NCI-H2171 (cell line): ENCODE measurements at regions not wholly inside any gene's neighbourhood (a gene's known extent, or its start where the extent isn't known, plus 50 kb on each side); places are given as distances from the start of the nearest gene placed in this dataset.

Experiments used
- DNase-seq: peaks from one replicate; lab custom pipeline; 2025; lab: John Stamatoyannopoulos, UW

DNA sequence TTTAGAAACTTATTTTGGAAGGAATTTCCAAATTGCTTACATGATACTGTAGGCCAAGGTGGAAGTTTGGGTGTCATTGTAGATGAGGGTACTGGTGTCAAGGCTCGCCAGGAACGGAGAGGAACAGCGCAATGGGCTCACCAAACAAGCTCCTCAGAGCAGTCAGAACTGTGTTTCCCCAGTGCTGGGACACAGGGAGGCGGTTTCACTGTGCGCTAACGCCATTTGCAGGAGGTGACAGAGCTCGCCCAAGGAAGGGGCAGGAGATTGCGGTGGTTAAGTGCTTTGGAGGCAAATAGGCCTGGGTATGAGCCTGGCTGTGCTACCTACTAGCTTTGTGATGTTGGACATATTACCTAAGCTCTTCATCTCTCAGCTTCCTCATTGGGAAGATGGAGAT lies 57.3 kb downstream of the HHEX start:
- no peak for DNase-seq

- no peak for DNase-seq
Measured at GRCh38 chr10:92747600-92747999, 57.8 kb downstream of the HHEX start.

DNA sequence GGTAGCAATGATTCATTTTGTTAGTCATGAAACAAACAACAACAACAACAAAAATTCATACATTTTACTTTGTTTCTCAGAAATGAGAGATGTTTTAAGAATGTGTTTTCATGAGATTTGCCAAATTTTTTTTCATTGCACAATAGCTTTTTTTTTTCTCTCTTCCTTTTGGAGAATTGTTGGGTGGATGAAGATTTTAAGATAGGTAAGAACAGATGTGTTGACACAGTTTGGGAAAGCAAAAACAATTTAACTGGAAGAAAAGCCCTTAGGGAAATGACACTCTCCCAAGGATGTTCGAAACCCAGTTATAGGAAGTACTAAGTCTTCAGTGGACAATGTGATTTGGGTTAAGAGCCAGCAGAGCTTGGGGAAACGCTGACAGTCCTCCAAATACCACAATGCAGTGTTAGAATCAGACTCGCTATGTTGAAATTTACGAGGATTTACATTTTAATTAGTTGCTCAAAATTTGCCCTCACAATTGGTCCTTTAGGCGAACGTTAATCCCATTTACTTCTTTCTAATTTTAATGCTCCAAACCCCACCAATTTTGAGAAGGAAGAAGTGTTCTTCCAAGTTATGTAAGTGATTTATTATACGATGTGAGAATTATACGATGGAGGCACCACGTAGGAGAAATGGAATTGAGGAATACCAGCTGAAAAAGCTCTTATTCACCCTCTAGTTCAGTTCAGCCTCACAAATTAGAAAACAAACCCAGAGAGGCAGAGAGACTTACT lies 61.2 kb downstream of the HHEX start:
- no peak for DNase-seq

- no peak for DNase-seq
Measured at GRCh38 chr10:92751534-92751811, 61.7 kb downstream of the HHEX start.

- DNase-seq, result no peak
Measured at GRCh38 chr10:92751827-92752226, 62.1 kb downstream of the HHEX start.

- no peak for DNase-seq
Measured at GRCh38 chr10:92753865-92754264, 64.1 kb downstream of the HHEX start.

DNA sequence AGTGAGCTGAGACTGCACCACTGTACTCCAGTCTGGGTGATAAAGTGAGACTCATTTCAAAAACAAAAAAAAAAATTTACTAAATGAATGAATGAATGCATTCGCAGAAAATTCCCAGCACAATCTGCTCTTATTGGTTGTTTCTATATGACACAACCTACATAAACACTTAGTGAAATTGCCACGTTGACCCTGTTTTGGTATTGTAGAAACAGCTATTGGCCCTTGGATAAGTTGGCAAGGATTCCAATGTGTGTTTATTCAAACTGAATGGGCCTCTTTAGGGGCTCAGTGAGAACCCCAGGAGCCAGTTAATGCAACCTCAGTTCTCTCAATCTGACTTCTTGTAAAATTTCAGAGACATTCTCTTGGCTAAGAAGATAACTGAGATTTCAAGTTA lies 66.0 kb downstream of the HHEX start:
- DNase-seq, result no peak

DNA sequence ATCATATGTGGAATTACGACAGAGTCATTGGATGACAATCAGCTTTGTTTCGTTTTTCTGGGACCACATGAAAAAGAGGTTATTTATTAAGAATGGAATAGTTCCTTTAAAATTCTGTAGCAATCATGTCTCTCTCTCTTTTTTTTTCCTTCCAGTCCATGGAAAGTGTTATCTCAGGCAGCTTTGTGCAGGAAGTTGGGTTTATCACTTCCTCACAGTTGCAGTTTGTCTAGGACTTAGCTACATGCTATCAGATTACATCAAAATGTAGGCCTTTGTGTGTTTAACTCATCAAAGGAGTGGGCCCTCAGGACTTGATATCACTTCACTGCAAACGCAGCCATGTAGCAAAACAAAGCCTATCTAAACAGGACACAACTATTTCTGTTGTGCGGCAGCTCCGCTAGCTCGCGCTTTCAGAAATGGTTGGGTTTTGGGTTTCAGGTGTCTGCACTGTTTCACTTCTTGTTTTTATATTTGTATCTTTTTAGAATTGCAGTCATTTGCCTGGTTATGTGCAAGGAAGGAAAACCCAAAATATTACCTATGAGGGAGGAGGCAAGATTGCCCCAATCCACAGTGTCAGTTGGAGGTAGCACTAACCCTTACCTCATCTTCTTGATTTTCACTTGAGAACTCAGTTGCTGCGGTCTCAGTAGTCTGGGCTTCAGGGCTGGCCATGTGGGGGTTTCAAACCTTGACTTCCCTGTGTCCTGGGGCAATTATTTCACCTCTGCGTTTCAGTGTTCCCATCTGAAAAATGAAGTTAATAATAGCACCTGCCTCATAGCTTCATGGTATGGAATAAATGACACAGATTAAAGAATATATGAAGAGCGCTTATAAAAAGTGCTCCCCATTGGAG lies 66.7 kb downstream of the HHEX start:
- DNase-seq, result no peak

GRCh38 chr10:92757066-92757710 lies 67.4 kb downstream of the HHEX start:
- DNase-seq, result no peak

- no peak for DNase-seq
Measured at GRCh38 chr10:92757711-92758104, 68.0 kb downstream of the HHEX start.

GRCh38 chr10:92758594-92758993 lies 68.8 kb downstream of the HHEX start:
- no peak for DNase-seq

DNA sequence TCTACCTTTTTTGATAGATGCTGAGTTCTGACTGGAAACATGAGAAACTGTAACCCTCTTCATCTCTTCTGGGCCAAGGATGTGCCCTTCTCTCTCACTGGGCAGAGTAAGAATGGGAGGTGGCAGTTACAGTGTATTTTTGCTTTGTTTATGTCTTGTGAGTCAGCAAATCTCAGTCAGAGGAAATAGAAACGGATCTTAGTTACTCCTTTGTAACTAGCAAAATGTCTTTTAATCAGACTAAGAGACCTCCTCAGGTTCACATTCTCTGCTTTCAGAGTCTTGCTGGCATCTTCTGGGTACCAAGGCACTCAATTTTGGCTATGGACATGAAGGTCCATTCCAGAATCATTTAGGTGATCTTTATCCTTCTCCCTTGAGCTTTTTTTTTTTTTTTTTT lies 70.9 kb downstream of the HHEX start:
- no peak for DNase-seq

DNA sequence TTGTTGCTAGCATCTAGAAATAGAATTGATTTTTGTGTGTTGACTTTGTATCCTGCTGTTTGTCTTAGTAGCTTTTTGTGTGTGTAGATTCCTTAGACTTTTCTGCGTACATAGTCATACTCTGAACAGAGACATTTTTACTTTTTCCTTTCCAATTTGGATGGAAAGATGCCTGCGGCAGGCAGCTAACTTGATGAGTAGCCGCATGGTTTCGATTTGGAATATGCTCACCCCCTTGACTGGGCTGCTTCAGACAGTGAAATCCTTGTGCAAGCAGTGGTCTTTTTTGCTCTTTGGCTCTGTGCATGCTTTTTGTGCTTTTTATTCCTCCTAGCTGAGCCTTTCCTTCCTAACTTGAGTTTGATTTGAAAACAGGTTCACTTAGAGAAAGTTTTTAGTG lies 71.8 kb downstream of the HHEX start:
- no peak for DNase-seq

GRCh38 chr10:92763634-92764155 lies 73.9 kb downstream of the HHEX start:
- DNase-seq, result no peak

DNA sequence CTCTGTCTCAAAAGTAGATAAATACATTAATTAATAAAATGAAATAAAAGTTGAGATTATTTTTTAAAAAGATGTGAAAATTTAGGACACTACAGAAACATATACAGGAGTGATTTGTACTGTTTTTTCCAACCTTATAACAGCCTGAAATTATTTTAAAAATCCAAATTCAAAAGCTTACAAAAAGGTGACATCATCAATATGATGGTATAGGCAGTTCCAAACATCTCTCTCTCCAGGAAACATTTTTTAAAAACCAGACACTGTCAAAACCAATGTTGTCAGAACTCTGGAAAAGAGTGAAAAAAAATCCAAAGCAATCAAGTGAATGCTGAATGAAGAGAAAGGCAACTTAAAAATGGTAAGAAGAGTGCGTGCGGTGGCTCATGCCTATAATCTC lies 76.7 kb downstream of the HHEX start:
- no peak for DNase-seq

DNA sequence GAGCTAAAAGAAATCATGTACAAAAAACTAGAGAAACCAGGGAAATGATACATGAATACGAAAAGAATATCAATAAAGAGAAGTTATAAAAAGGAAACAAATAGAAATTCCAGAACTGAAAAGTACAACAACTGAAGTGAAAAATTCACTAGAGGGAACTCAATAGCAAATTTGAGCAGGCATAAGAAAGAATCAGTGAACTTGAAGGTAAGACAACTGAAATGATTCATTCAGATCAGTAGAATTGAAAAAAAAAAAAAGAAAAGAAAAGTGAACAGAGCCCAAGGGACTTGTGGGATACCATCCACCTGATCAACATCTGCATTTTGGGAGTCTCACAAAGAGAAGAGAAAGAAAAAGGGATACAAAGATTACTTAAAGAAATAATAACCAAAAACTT lies 78.3 kb downstream of the HHEX start:
- DNase-seq, result no peak

- no peak for DNase-seq
Measured at GRCh38 chr10:92773776-92774175, 74.5 kb upstream of the EXOC6 start.

GRCh38 chr10:92778091-92778490 lies 70.2 kb upstream of the EXOC6 start:
- DNase-seq, result no peak

GRCh38 chr10:92785118-92785517 lies 63.2 kb upstream of the EXOC6 start:
- DNase-seq, result no peak

DNA sequence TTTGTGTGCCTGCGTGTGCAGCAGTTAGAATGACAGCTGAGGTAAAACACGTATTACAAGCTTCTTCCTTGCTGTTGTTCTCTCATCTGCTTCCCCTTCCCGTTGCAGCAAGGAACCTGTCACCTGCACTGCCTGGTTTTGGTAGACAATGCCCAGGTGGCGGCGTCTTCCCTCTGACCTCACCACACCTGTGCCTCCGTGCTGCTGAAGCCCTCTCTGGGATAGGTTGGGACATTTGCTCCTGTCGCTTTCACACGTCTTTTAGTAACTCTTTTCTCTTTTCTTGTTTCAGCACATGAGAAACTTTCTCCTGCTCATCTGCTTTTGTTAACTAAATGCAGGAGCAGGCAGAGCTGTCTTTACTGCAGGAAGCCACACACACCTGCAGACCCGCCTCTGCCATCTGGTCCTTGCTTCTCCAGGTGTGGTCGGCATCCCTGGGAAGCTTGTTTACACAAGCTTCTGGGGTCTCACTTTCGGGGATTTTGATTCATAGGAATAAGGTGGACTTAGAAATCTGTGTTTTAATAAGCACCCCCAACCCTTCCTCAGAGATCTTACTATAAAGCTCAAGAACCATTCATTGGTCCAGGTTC lies 60.7 kb upstream of the EXOC6 start:
- peak; percentile 18 for DNase-seq

- no peak for DNase-seq
Measured at GRCh38 chr10:92789067-92789466, 59.3 kb upstream of the EXOC6 start.

DNA sequence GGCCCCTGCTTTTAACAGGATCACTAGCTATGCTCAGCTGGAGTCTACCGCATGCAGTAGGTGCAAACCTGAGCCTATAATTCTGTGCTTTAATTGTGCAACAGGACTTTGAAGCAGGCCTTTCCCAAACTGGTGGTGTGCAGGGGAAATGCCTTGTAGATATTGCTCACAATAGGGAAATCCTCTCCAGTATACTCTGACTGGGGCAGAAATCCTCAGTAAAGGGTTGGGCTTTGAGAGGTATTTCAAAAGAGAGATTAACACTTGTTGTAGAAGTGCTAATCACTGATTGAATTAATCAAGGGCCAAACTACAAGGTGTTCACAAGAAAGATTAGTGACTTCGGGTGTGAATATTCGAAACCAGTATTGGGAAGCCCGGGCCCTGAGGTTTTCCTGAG lies 58.5 kb upstream of the EXOC6 start:
- DNase-seq, result no peak

DNA sequence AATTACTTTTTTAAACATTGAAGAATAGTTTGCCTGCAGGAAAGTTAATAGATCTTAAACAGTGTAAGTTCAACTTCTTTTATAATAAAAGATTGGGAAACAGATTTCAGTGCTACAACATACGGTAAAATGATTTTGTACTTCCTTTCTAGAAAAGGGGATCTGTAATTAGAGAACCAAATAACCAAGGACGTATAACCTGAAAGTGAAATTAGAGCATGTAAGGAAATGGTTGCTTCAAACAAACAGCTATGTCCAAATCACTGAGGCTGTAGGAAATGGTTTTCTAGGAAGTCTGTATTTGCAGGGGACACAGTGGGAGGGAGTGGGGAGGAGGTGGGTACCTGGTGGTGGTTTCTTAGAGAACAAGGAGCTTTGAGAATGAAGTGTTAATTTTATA lies 57.9 kb upstream of the EXOC6 start:
- DNase-seq, result no peak
